ENCODE measurements at regions not wholly inside any gene's neighbourhood (a gene's known extent, or its start where the extent isn't known, plus 50 kb on each side); places are given as distances from the start of the nearest gene placed in this dataset.

GRCh38 chr20:12593342-12593873, 415.4 kb upstream of the SPTLC3 start:
- no peak for TF ChIP-seq CTCF (IDR thresholded peaks at IDR 0.05; ENCODE audit: low read length, missing control alignments)
- H3K4me3 ChIP-seq (replicated peaks; ENCODE audit: low read depth, low read length) = no peak overlapping the region
- no peak for DNase-seq (ENCODE audit: low read depth)

- TF ChIP-seq CTCF (IDR thresholded peaks at IDR 0.05; ENCODE audit: low read length, missing control alignments) = no peak
- no peak overlapping the region for H3K4me3 ChIP-seq (replicated peaks; ENCODE audit: low read depth, low read length)
- no peak for DNase-seq (ENCODE audit: low read depth)
Observed at GRCh38 chr20:12594410-12595088, 414.2 kb upstream of the SPTLC3 start.

GRCh38 chr20:12595841-12596240, 412.9 kb upstream of the SPTLC3 start:
- DNase-seq (ENCODE audit: low read depth) = no peak
- H3K4me3 ChIP-seq (replicated peaks; ENCODE audit: low read depth, low read length) = no peak overlapping the region
- TF ChIP-seq CTCF (IDR thresholded peaks at IDR 0.05; ENCODE audit: low read length, missing control alignments) = no peak

- DNase-seq (ENCODE audit: low read depth) = no peak
- H3K4me3 ChIP-seq (replicated peaks; ENCODE audit: low read depth, low read length) = no peak overlapping the region
- TF ChIP-seq CTCF (IDR thresholded peaks at IDR 0.05; ENCODE audit: low read length, missing control alignments) = no peak
Observed at GRCh38 chr20:12596863-12597262, 411.9 kb upstream of the SPTLC3 start.

- no peak overlapping the region for H3K4me3 ChIP-seq (replicated peaks; ENCODE audit: low read depth, low read length)
- TF ChIP-seq CTCF (IDR thresholded peaks at IDR 0.05; ENCODE audit: low read length, missing control alignments) = no peak
- no peak for DNase-seq (ENCODE audit: low read depth)
Observed at GRCh38 chr20:12597551-12597950, 411.2 kb upstream of the SPTLC3 start.

GRCh38 chr20:12598894-12599293, 409.9 kb upstream of the SPTLC3 start:
- no peak for DNase-seq (ENCODE audit: low read depth)
- TF ChIP-seq CTCF (IDR thresholded peaks at IDR 0.05; ENCODE audit: low read length, missing control alignments) = no peak

GRCh38 chr20:12599494-12599893, 409.3 kb upstream of the SPTLC3 start:
- DNase-seq (ENCODE audit: low read depth) = no peak
- H3K4me3 ChIP-seq (replicated peaks; ENCODE audit: low read depth, low read length) = no peak overlapping the region
- TF ChIP-seq CTCF (IDR thresholded peaks at IDR 0.05; ENCODE audit: low read length, missing control alignments) = no peak

More at GRCh38 chr20:12598894-12599293, 409.9 kb upstream of the SPTLC3 start:
- no peak overlapping the region for H3K4me3 ChIP-seq (replicated peaks; ENCODE audit: low read depth, low read length)

All from fibroblast of pulmonary artery (primary cell).